NCI-H2107 treated with DMSO at 0.1 percent for 48 hours (cell line): ENCODE measurements at regions not wholly inside any gene's neighbourhood (a gene's known extent, or its start where the extent isn't known, plus 50 kb on each side); places are given as distances from the start of the nearest gene placed in this dataset.

Source experiments
- DNase-seq: peaks from one replicate; lab custom pipeline; 2025; ENCODE audit not compliant: unreplicated experiment; lab: John Stamatoyannopoulos, UW

- no peak for DNase-seq
Measured at GRCh38 chr21:32881458-32881857, 109.9 kb upstream of the PAXBP1 start.

GRCh38 chr21:32884062-32884461 is 112.5 kb upstream of the PAXBP1 start:
- no peak for DNase-seq

- peak; percentile 43 for DNase-seq
Measured at GRCh38 chr21:32886339-32886738, 114.8 kb upstream of the PAXBP1 start.

DNA sequence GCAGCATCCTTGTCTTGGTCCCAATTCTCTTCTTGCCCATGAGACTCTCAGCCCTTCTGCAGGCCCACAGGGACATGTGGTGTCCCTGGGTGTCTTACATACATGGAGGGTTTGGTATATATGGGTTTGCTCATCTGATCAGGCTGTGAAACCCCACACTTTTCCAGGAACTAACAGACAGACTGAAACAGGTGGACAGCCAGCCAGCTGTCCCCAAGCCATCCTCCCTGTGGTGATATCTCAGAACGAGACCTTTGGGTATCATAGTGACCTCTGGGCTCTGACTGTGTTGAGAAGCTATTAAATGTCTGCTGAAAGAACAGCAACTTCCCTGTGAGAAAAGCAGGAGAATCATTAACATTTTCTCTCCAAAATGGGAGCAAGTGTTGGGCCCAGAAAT is 115.5 kb upstream of the PAXBP1 start:
- DNase-seq, result no peak

DNA sequence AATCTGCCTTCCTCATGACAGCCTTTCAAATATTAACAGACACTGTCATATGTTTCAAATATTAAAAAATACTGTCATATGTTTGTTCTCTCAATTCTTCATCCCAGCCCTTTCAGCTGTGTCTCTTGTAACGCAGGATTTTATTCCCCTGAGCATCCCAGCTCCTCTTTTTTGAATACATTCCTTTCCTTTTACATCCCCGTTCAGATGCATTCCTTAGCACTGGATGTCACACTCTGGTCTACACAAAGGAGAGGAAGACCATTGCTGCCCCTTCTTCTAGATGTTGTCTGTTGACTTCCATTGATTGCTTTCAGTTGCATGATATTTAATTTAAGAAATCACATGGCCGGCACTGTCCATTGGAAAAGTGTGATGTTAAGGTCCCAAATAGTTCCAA is 117.4 kb upstream of the PAXBP1 start:
- no peak for DNase-seq

DNA sequence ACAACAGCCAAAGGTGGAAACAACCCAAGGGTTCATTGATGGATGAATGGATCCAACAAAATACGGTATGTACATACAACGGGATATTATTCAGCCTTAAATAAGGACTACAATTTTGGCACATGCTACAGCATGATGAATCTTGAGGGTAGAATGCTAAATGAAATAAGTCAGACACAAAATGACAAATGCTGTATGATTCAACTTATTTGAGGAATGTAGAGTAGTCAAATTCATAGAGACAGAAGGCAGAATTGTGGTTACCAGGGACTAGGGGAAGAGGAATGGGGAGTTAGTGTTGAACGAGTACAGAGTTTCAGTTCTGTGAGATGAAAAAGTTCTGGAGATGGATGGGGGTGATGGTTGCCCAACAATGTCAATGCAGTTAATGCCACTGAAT is 118.0 kb upstream of the PAXBP1 start:
- no peak for DNase-seq

DNA sequence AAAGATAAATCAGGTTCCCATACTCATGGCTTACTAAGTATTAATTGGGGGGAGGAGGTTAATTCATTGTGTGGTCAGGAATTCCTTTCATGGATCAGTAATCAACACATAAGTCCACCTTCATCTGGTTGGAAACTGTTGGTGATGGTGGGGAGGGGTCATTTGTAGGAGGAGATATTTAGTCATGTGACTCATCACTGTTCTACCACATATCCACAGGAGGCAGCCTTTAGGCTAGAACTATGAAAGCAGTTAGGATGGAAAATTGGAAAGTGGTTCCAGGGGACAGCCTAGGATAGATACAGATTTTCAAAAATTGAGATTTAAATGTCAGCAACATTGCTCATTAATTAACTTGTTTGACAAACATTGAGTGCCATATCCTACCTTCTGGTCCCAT is 122.8 kb upstream of the PAXBP1 start:
- DNase-seq, result no peak

- no peak for DNase-seq
Measured at GRCh38 chr21:32900814-32901213, 124.9 kb upstream of the OLIG2 start.

DNA sequence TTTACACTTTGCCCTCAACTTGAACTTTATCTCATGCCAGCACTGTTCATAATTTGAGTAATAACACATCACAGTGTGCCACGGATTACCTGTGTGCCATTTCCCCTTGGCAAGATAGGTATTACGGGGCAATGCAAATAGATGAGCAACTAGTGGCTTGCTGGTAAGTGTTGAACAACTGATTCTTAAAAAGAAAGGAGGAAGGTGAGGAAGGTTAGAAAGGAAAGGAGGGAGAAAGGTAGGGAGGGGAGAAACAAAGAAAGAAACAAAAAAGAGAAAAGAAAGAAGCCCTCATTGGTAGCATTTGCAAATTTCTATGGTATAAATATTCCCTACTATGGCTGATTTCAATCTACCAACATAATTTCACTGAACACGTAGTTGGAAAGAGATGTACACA is 118.2 kb upstream of the OLIG2 start:
- no peak for DNase-seq

DNA sequence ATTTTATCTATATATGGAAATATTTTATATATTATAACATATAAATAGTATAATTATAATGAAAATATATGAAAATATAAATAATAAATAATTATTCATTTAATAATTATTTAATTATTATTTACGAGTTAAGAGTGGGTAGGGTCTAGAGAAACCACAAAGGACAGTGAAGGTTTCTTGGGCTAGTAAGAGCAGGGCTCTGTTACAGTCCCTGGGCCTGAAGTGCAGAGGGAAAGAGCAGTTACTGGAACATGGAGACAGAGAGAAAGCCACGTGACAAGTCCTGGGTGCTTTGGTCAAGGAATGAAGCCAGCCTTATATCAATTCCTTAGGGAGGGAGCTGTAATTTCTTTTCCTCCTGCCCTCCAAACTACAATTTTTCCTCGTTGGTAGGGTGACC is 117.2 kb upstream of the OLIG2 start:
- DNase-seq, result no peak

- no peak for DNase-seq
Measured at GRCh38 chr21:32909393-32909792, 116.3 kb upstream of the OLIG2 start.

- no peak for DNase-seq
Measured at GRCh38 chr21:32914424-32915039, 111.2 kb upstream of the OLIG2 start.

DNA sequence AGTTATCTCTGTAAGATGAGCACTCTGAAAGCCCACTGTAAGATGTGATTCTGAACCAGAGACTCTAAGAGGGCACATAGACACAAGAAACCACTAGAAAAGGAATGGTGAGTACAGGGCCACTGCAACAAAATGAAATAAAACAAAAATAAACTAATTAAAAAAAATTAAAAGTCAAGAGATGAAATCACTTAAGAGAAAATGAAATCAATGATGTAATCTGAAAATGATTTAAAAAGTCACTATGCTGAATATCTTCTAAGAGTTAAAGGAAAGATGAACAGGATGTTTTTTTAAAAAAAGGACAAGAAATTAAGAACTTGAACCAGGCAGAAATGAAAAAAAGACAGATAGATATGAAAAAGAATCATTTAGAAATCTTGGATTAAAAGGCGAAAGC is 110.6 kb upstream of the OLIG2 start:
- no peak for DNase-seq

- no peak for DNase-seq
Measured at GRCh38 chr21:32916088-32916487, 109.6 kb upstream of the OLIG2 start.

GRCh38 chr21:32916522-32917099 is 109.1 kb upstream of the OLIG2 start:
- no peak for DNase-seq

DNA sequence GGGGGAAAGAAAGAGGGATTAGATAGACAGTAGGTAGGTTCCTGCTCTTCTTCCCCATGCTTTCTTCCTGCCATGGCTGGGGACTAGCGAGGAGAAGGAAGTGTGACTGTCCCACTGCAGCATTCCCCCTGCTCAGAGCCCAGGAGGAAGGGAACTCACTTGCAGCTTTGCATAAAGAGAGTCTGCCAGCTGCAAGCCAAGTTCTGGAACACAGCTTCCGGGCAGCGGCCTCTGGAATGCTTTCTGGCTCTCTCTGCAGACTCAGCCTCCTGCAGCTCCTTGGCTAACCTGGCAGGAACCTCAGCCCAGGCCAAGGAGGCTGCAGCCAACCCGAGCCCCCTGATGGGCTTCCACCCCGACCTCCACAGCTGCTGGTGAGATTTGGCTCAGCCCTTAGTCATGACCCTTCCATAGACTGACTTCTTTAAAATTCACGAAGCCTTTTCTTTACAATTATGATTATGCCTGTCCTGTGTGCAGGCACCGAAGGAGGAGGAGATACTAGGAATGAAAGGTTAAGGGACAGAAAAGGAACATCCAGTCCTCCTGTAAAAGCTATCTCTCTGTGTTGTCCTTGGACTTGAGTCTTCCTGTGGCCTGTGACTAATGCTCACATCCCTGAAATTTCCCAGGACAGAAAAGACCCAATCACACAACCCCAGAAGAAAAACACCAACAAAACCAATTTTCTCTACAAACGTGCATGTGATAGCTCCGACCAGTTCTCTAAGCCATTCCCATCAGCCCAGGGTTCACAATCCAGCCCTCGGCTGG is 108.2 kb upstream of the OLIG2 start:
- DNase-seq, result no peak

DNA sequence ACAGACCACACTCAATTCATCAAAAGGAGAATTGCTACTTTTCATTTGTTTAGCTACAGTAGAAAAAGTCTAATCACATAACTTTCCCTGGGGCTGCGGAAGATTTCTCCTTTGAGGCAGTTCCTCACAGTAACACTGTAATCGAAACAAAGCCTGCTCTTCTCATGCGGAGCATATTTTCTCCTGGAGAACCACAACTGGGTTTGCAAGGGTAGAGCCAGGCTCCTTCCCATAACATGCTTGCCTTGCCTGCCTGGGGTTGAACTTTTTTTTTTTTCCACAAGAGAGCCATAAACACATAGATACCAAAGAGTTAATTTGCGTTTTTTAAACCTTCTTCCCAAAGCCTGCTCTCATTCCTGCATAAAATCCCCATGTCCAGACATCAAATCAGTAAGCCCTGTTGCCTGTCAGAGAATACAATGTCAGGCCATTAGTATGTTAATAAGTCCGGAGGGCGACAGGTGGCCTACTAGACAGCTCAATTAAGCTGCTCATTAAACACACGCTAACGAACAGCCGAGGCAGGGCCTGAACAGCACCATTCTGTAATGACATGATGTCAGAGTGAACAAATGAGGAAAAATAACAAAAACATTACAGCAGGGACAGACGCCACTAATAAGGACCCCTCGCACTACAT is 107.1 kb upstream of the OLIG2 start:
- DNase-seq, result no peak

GRCh38 chr21:32920474-32920873 is 105.3 kb upstream of the OLIG2 start:
- DNase-seq, result no peak

DNA sequence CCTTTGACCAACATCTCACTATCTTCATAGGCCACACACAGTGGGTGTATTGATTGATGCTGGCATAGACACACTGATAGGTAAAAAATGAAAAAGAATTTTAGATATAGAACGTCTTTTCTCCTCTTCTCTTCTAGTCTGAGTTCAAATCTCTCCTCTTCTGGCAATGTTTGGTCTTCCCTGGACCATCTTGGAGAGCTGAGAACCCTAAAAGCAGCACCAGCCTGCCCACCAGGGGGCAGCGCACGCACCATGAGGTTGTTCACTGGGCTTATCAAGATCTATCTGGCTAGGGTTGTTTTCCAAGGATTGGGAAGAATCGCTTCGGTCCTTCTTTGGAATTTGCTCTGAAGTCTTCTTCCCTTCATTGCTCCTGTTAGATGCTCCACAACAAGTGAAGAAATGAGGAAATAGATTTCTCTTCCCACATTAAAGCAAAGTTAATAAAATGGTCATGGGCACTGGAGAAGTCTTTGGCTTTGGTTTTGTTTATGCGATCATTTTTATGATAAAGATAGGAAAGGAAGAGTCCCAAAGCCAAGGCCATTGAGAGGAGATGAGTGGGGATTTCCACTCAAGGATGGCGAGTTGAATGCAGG is 104.0 kb upstream of the OLIG2 start:
- DNase-seq, result no peak

- no peak for DNase-seq
Measured at GRCh38 chr21:32925098-32925497, 100.6 kb upstream of the OLIG2 start.

- DNase-seq, result no peak
Measured at GRCh38 chr21:32929633-32930038, 96.1 kb upstream of the OLIG2 start.

GRCh38 chr21:32930673-32931072 is 95.1 kb upstream of the OLIG2 start:
- DNase-seq, result no peak
